ENCODE measurements at regions not wholly inside any gene's neighbourhood (a gene's known extent, or its start where the extent isn't known, plus 50 kb on each side); places are given as distances from the start of the nearest gene placed in this dataset.

GRCh38 chr1:184326278-184326677 lies 60.6 kb upstream of the C1orf21 start:
- no peak overlapping the region for H2AFZ ChIP-seq
- 68% methylated on average over 6 of the region's 6 CpGs for WGBS (ENCODE audit: low lambda C conversion rate, missing lambda C conversion rate)
- H3K9me2 ChIP-seq (replicated peaks; ENCODE audit: insufficient read depth), result no peaks in the 10 kb centered on the region
- DNase-seq (ENCODE audit: low spot score), result peak; percentile 23
- H3K4me1 ChIP-seq (ENCODE audit: insufficient read depth), result no peaks in the 10 kb centered on the region
- H3K79me2 ChIP-seq, result no peaks in the 10 kb centered on the region
- no peaks in the 10 kb centered on the region for H3K27me3 ChIP-seq
- no peaks in the 10 kb centered on the region for H3K36me3 ChIP-seq (replicated peaks; ENCODE audit: insufficient read depth, low read depth)
- H4K20me1 ChIP-seq (ENCODE audit: insufficient read depth, poor library complexity, severe bottlenecking), result no peaks in the 10 kb centered on the region
- no peak overlapping the region for H3K27ac ChIP-seq
- no peak overlapping the region for H3K4me3 ChIP-seq
- no peak overlapping the region for H3K4me2 ChIP-seq
- TF ChIP-seq CTCF (IDR thresholded peaks at IDR 0.05; ENCODE audit: poor library complexity) (no peak), EZH2phosphoT487 (IDR thresholded peaks at IDR 0.05; ENCODE audit: low read depth, severe bottlenecking, unreplicated experiment) (no peak), EZH2 (IDR thresholded peaks at IDR 0.05; ENCODE audit: borderline replicate concordance) (no peak)
- no peaks in the 10 kb centered on the region for H3K9me3 ChIP-seq (ENCODE audit: low read depth)

DNA sequence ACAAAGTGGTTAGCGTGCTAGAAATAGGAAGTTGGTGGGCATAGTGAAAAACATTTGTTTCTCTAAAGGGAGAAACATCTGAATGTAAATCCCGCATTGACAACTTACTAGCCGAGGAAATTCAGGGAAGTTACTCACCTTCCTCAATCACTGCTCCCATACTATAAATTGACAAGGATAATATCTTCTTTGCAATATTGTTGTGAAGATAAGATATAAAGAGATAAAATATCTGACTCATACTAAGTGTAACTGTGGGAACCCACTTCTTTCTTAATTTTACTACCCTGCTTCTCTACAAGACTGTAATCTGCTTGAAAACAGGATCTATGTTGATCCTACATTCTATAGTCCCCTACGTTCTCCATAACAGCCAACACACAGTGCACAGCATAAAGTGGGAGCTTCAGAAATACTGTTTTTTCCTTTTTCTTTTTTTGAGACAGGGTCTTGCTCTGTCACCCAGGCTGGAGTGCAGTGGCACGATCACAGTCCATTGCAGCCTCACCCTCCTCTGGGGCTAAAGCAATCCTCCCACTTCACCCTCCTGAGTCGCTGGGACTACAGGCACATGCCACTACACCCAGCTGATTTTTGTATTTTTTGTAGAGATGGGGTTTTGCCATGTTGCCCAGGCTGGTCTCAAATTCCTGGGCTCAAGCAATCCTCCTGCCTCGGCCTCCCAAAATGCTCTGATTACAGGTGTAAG lies 57.4 kb upstream of the C1orf21 start:
- no peaks in the 10 kb centered on the region for H3K4me1 ChIP-seq (ENCODE audit: insufficient read depth)
- no peak for DNase-seq (ENCODE audit: low spot score)
- H3K9me2 ChIP-seq (replicated peaks; ENCODE audit: insufficient read depth), result no peaks in the 10 kb centered on the region
- H3K79me2 ChIP-seq, result no peaks in the 10 kb centered on the region
- WGBS (ENCODE audit: low lambda C conversion rate, missing lambda C conversion rate), result 94% methylated on average over 7 of the region's 7 CpGs
- no peaks in the 10 kb centered on the region for H3K36me3 ChIP-seq (replicated peaks; ENCODE audit: insufficient read depth, low read depth)
- H3K4me2 ChIP-seq, result no peak overlapping the region
- no peaks in the 10 kb centered on the region for H3K27me3 ChIP-seq
- no peak overlapping the region for H3K4me3 ChIP-seq
- H3K9me3 ChIP-seq (ENCODE audit: low read depth), result no peaks in the 10 kb centered on the region
- no peak overlapping the region for H3K27ac ChIP-seq
- TF ChIP-seq EZH2phosphoT487 (IDR thresholded peaks at IDR 0.05; ENCODE audit: low read depth, severe bottlenecking, unreplicated experiment) (no peak), CTCF (IDR thresholded peaks at IDR 0.05; ENCODE audit: poor library complexity) (no peak), EZH2 (IDR thresholded peaks at IDR 0.05; ENCODE audit: borderline replicate concordance) (no peak)
- no peak overlapping the region for H2AFZ ChIP-seq
- no peaks in the 10 kb centered on the region for H4K20me1 ChIP-seq (ENCODE audit: insufficient read depth, poor library complexity, severe bottlenecking)

- H3K4me2 ChIP-seq, result no peak overlapping the region
- DNase-seq (ENCODE audit: low spot score), result peak; percentile 10
- H3K9me3 ChIP-seq (ENCODE audit: low read depth), result no peaks in the 10 kb centered on the region
- H3K4me1 ChIP-seq (ENCODE audit: insufficient read depth), result no peaks in the 10 kb centered on the region
- no peaks in the 10 kb centered on the region for H3K9me2 ChIP-seq (replicated peaks; ENCODE audit: insufficient read depth)
- WGBS (ENCODE audit: low lambda C conversion rate, missing lambda C conversion rate), result 91% methylated on average over 7 of the region's 7 CpGs
- H2AFZ ChIP-seq, result no peak overlapping the region
- H3K79me2 ChIP-seq, result no peaks in the 10 kb centered on the region
- no peak for TF ChIP-seq EZH2 (IDR thresholded peaks at IDR 0.05; ENCODE audit: borderline replicate concordance)
- TF ChIP-seq EZH2phosphoT487 (IDR thresholded peaks at IDR 0.05; ENCODE audit: low read depth, severe bottlenecking, unreplicated experiment), result no peak
- TF ChIP-seq CTCF (IDR thresholded peaks at IDR 0.05; ENCODE audit: poor library complexity), result no peak
- no peaks in the 10 kb centered on the region for H3K27me3 ChIP-seq
- no peaks in the 10 kb centered on the region for H4K20me1 ChIP-seq (ENCODE audit: insufficient read depth, poor library complexity, severe bottlenecking)
- no peak overlapping the region for H3K4me3 ChIP-seq
- H3K27ac ChIP-seq, result no peak overlapping the region
- no peaks in the 10 kb centered on the region for H3K36me3 ChIP-seq (replicated peaks; ENCODE audit: insufficient read depth, low read depth)
Measured at GRCh38 chr1:184329962-184330868, 56.6 kb upstream of the C1orf21 start.

Data from hepatocyte (in vitro differentiated cells).